Adrenal gland (tissue), 5 donors: ENCODE measurements at regions not wholly inside any gene's neighbourhood (a gene's known extent, or its start where the extent isn't known, plus 50 kb on each side); places are given as distances from the start of the nearest gene placed in this dataset.

Experiments
- CTCF ChIP-seq, 6 experiments: fragments of 450-650 bp in 4 of 6; fragments of 200-600 bp in 2 of 6; sonication (generic) in 1 of 6; IDR thresholded peaks; 1 replicate in 5 of 6; 2 replicates in 1 of 6; pipeline versions ENCODE4 v1.5.1 to v1.8.0; 2016 to 2021; ENCODE audit warnings: antibody characterized with exemption in 6 of 6, mild to moderate bottlenecking in 2 of 6, moderate library complexity in 1 of 6
- POLR2A ChIP-seq, 2 donors: fragments of 450-650 bp; IDR thresholded peaks; one replicate each; pipeline ENCODE4 v1.6.1; 2017; ENCODE audit warnings: antibody characterized with exemption in 2 of 2, mild to moderate bottlenecking in 2 of 2, moderate library complexity in 1 of 2
- donor health status: DM: no; HTN: no; CAD: no.

GRCh38 chr12:75759196-75759595, 247.8 kb upstream of the KRR1 start:
- TF ChIP-seq CTCF (IDR thresholded peaks at IDR 0.05) (no peak), POLR2A (IDR thresholded peaks at IDR 0.05) (no peak)
